ENCODE measurements at regions not wholly inside any gene's neighbourhood (a gene's known extent, or its start where the extent isn't known, plus 50 kb on each side); places are given as distances from the start of the nearest gene placed in this dataset.
"Not testable (repeated sequence)": the region's sequence is repeated elsewhere in the genome, so short reads cannot be mapped to it uniquely, and the experiment has no call there.

DNA sequence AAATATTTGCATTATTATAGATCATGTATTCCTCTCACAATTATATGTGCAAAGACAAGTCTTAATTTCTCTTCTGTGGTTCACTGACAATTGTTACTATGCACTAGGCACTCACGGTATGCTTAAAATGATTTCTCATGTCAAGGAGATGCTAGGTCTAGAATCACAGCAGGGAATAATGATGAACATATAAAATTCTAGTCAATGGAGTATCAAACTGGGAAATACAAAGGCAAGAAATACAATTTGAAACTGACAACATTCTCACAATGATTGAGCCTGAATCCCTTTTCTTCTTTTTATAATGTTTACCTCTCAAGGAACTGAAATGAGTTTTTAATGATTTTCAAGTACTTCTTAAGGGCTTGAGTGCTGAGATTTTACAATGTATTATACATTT lies 302.3 kb upstream of the GRAMD2B start:
- no peak for DNase-seq (ENCODE audit: low spot score)

DNA sequence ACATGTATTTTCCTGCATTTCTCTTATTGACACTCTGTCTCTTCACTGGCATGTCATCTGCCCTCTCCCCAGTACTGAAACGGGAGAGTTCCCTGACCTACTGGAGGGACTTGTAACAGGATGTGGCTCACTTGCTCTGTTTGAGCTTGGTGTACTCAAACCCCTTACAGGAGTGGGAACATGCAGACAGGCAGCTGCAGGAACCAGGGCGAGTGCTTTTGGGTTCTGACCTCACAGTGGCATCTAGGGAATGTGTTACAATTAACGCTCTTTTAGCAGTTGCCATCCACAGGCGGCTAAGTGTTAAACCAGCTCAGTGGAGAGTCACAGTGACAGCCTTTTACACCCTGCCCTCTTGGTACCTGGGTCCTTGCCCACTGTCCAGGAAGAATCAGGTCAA lies 300.3 kb upstream of the GRAMD2B start:
- DNase-seq (ENCODE audit: low spot score), result no peak

DNA sequence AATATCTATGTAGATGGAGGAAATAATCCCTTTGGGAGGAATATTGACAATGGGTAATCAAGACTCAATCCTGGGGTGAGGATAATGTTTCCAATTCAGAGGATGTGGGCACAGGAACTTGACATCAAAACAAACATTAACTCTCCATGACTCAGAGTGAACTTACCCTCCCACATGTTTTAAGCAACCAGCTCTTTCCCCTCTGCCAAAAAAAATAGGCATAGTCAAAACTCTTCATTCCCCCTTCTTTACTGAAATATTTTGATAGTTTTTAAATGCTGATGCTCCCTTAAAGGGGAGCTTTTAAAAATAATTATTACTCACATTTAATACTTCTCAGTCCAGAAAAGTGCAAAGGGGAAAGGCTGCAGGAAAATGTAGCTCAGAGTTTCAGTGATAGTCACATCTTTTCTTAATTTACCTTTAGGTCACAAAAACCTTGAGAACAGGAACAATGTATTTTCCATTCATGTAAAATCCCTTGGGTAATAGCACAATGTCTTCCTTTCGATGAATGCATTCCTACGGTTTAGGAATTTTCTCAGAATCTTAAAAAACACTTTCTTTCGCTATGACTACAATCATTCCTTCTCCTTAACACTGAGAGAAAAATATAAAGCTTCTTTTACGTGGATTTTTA lies 298.4 kb upstream of the GRAMD2B start:
- no peak for DNase-seq (ENCODE audit: low spot score)

DNA sequence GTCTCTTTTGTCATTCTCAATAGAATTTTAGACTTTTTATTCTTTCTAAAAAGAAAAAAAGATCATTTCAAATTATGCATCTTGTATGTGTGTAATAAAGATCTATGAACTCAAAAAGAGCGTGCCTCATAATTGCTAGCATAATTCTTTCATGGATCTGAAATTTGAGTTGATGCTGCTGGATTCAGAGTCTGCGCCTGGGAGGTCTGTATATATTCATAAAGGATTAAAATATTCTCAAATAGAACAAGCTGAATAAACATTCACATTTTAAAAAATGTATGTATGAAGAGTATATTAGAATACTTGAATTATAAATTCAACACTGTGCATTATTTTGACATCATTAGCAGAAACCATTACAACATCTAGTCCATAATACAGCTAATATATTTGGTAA lies 297.8 kb upstream of the GRAMD2B start:
- no peak for DNase-seq (ENCODE audit: low spot score)

DNA sequence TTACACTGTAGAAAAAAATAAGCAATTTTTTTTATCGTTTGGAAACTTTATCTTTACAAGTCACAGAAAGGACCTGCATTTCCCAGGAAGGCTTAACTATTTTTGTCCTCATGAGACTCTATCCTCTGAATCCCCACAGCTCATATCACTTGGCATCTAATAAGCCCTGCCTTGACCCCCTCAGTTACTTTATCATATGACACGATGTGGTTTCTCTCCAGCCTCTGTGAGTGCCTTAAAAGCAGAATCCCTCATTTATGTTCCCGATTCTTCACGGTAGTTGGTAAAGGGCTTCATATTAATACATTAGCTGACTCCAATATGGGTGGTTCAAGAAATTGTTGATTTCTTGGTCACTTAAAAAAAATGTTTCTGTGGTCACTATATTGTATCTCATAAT lies 296.6 kb upstream of the GRAMD2B start:
- no peak for DNase-seq (ENCODE audit: low spot score)

DNA sequence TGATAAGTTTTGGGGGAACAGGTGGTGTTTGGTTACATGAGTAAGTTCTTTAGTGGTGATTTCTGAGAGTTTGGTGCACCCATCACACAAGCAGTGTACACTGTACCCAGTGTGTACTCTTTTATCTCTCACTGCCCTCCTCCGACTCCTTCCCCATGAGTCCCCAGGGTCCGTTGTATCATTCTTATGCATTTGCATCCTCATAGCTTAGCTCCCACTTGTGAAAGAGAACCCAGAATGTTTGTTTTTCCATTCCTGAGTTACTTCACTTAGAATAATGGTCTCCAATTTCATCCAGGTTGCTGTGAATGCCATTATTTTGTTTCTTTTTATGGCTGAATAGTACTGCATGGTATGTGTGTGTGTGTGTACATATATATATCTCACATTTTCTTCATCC lies 295.8 kb upstream of the GRAMD2B start:
- DNase-seq (ENCODE audit: low spot score), result not testable (repeated sequence)

DNA sequence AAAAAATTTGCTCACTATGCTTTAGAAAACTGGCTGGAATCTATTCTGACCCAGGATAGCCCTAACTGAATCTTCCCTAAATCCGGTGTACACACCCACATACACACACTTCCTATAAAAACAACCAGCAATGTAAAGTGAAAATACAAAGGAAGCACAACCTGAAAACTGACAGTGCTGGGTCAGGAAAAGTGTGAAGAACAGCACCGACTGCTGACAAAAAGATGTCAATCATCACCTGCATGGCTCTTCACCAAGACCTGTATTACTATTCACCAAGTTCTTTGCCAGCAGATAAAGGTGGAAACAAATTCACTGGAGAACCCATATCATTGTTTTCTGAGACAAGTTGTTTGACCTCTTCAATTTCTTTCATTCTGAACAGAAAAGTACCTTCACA lies 293.8 kb upstream of the GRAMD2B start:
- no peak for DNase-seq (ENCODE audit: low spot score)

DNA sequence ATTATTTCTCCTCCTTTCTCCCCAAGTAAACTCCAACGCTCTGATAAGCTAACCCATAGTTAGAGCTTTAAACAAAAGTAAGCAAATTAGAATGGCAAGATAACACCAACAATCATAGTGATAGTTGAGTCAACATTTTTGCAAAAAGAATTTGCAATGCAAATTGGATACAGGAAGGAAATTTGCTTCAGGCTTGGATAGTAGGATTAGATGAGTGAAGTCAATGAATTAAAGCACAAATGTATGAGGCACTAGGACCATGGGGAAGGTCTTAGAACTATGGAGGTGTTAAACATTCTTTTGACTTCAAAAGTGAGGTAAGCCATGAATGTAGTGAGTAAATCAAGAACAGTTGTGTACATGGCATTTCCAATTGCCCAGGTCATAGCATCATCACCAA lies 289.8 kb upstream of the GRAMD2B start:
- no peak for DNase-seq (ENCODE audit: low spot score)

DNA sequence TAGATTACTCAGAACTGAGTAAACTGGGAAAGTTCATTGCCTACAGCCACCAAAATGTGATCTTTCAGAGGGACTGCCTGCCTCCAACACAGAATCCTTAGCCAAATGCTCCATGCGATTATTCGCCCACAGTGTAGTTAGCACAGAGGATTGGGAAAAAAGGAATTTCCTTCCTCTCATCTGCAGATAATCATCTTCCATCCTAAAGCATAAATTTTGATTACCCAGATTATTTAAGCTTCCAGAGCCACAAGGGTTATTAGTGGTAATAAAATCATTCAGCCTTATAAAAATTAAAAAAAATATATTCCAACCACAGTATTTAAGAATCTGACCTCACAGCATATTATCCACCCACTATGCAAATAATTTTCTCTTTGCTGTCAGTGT lies 285.3 kb upstream of the GRAMD2B start:
- DNase-seq (ENCODE audit: low spot score), result no peak

DNA sequence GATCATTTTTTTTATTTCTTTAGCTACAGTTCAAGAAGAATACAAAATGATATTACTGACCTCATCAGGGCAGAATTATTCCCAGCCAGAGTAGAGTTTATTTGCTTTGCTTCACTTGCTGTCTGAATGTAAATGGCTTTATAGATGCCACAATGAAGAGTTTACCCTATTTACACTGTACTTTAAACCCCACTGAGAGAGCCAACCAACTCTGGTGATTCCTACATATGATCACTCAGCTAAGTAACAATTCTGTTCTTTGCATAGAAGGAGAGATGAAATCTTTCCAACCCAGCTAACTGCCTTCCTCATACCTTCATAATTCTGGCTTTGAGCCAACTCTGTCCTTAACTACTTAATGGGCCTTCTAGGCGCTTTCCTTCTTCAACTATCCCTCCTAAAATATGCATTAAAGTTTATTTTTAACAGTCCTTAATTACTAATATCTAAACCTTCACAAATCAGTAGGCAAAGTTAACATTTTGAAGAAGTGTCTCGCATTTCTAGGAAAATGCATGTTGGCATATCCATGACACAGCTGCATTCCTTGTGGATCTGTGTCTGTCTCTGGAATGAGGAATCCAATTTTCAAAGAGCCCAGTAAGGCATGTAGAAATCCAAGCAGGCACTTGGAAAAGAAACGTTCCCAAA lies 284.8 kb upstream of the GRAMD2B start:
- DNase-seq (ENCODE audit: low spot score), result peak; percentile 22

DNA sequence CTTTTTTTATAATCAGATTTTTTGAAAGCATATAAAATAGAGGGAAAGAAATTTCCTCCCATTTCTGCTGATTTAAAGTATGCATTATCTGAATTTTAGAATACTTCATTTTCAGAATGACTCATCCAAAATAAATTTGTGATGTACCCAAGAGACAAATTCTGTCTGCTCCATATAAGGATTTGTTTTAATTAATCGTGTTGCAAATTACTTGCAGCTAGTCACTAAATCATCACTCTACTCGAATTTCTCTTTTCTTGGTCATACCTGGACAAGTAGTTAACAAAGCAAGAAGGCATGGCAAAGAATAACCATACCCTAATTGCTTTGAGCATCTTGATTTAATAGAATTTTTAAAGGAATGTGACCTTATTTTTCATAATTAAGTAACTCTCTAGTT lies 284.1 kb upstream of the GRAMD2B start:
- no peak for DNase-seq (ENCODE audit: low spot score)

DNA sequence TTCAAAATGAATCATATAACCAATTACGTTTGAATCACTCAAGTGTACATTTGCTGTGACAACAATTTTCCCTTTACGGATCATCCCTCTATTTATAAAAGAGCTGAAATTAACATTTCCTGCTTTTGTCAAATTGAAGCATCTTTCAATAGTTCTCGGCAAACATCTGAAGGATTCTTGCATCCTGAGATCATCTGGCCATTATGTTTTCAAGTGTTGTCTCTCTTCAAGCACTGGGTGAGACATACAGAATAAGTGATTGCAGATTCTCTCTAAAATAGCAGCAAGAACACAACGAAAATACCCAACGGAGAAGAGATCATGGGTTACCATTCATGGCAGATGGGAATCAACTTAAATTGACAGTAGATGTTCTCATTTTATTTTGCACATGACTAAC lies 283.4 kb upstream of the GRAMD2B start:
- no peak for DNase-seq (ENCODE audit: low spot score)

DNA sequence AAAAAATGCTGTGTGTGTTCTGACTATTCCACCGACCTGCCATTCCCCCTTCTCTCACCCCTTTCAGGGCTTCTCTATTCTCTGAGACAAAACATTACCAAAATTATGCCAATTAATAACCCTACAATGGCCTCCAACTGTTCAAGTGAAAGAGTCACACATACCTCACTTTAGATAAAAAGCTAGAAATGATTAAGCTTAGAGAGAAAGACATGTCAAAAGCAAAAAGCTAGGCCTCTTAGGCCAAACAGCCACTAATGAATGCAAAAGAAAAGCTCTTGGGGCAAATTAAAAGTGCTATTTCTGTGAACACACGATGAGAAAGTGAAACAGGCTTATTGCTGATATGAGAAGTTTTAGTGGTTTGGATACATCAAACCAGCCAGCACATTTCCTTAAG lies 279.6 kb upstream of the GRAMD2B start:
- no peak for DNase-seq (ENCODE audit: low spot score)

DNA sequence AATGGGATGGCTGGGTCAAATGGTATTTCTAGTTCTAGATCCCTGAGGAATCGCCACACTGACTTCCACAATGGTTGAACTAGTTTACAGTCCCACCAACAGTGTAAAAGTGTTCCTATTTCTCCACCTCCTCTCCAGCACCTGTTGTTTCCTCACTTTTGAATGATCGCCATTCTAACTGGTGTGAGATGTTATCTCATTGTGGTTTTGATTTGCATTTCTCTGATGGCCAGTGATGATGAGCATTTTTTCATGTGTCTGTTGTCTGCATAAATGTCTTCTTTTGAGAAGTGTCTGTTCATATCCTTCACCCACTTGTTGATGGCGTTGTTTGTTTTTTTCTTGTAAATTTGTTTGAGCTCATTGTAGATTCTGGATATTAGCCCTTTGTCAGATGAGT lies 272.9 kb upstream of the GRAMD2B start:
- not testable (repeated sequence) for DNase-seq (ENCODE audit: low spot score)

DNA sequence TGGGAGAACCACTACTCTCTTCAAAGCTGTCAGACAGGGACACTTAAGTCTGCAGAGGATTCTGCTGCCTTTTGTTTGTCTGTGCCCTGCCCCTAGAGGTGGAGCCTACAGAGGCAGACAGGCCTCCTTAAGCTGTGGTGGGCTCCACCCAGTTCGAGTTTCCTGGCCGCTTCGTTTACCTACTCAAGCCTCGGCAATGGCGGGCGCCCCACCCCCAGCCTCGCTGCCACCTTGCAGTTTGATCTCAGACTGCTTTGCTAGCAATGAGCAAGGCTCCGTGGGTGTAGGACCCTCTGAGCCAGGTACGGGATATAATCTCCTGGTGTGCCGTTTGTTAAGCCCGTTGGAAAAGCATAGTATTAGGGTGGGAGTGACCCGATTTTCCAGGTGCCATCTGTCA lies 267.9 kb upstream of the GRAMD2B start:
- DNase-seq (ENCODE audit: low spot score), result not testable (repeated sequence)

DNA sequence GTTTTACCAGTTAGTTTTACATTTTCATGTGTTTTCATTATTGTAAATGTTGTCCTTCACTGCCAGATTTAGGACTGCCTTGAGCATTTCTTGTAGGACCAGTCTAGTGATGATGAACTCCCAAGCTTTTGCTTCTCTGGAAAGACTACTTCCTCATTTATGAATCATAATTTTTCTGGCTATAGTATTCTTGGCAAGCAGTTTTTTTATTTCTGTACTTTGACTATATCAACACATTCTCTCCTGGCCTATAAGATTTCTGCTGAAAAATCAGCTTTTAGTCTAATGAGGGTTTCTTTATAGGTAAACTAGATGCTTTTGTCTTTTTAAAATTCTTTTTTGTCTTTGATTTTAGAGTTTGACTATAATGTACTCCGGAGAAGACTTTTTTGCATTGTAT lies 256.8 kb upstream of the GRAMD2B start:
- DNase-seq (ENCODE audit: low spot score), result no peak

DNA sequence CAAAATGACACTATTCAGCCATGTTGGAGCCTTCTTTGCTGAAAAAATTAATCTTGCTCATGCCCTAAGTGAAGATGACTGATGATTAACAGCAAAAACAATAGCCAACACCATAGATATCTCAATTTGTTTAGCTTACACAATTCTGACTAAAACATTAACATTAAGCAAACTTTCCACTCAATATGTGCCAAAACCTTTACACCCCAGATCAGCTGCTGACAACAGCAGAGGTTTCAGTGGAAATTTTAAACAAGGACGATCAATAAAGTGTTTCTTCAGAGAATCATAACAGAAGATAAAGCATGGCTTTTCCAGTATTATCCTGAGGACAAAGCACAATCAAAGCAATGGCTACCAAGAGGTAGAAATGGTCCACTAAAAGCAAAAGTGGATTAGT lies 254.4 kb upstream of the GRAMD2B start:
- no peak for DNase-seq (ENCODE audit: low spot score)

DNA sequence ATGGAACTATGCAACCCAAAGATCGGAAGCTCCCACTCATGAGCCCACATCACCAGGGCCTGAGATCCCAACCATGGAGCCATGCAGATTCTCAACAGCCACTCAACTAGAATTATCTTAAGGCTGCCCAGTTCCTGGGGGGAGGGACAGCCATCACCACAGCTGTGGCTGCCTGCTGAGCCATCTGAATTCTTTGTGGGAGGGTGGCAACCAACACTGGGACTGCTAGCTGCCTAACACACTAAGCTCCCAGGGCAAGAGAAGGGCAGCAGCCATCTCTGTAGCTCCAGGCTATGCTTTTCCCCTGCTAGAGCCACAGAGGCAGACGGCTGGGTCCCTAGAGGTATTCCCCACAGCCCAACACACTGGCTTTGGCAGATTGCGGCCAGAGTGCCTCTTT lies 251.3 kb upstream of the GRAMD2B start:
- no peak for DNase-seq (ENCODE audit: low spot score)

DNA sequence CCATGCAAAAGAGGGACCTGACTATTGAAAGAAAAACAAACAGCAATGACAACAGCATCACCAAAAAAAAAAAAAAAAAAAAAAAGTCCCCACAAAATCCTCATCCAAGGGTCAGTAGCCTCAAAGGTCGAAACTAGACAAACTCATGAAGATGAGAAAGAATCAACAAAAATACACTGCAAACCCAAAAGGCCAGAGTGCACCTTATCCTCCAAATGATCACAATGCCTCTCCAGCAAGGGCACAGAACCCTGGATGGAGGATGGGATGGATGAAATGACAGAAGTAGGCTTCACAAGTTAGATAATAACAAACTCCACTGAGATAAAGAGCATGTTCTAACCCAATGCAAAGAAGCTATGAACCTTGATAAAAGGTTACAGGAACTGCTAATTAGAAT lies 250.4 kb upstream of the GRAMD2B start:
- DNase-seq (ENCODE audit: low spot score), result no peak

DNA sequence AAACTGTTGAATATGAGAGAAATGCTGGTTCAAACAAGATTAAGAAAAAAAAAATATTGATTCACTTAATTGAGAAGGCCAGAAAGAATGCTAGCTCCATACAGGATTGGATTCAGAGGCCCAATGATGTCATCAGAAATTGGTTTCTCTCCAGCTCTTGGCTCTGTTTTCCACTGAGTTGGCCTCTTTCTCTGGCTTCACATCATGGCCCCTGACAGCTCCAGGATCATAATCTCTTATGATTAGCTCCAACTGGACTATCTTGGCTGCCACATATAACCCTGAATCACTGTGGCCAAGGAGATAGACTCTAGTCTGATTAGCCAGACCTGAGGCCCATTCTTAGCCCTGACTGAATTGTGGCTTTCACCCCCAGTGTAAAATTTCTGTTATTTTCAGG lies 244.7 kb upstream of the GRAMD2B start:
- DNase-seq (ENCODE audit: low spot score), result no peak

DNA sequence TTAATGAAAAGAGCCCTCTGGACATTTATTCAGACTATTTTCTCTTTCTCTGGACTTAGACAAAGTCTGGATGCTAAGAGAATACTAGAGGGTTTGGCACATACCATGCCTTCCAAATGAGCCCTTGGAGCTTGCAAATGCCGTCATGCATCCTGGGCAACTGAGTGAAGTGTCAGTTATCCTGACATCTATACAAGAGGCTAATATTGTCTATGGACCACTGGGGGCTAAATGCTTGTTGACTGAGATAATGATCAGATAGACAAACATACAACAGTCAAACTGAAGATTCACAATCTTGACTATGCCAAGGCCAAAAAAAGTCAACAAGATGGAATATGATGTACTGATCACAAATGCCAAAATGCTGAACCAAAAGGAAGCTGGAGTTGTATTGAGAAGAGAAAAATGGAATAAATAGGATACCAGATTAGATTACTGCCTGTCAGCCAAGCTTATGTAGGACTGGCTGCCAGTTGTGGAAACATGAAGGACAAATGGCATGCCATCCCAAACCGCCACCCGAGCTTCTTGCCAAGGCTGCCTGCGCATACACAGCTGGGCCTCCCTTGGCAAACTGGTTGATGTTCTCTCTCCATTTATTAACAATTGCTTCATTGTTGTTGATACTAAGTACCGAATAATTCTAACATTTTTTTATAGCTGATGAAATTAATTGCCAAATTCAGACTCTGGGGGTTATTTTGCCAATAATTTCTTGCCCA lies 240.1 kb upstream of the GRAMD2B start:
- no peak for DNase-seq (ENCODE audit: low spot score)

DNA sequence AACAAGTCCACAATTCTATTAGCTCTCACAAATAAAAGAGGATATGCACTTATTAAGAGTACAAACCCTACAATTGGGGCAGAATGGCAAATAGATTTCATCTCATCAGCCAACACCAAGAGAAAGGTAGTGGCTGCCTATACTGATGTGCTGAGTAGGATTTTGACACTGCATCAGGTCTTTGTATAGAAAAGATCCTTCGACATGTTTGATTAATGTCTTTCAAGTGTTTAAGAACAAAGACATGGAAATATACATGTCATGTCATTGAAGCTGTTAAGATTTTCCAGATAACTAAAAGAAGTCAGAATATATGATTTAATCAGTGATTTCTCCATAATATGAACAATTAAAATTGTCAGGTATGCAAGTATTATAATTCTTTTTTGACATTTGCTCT lies 238.7 kb upstream of the GRAMD2B start:
- no peak for DNase-seq (ENCODE audit: low spot score)

DNA sequence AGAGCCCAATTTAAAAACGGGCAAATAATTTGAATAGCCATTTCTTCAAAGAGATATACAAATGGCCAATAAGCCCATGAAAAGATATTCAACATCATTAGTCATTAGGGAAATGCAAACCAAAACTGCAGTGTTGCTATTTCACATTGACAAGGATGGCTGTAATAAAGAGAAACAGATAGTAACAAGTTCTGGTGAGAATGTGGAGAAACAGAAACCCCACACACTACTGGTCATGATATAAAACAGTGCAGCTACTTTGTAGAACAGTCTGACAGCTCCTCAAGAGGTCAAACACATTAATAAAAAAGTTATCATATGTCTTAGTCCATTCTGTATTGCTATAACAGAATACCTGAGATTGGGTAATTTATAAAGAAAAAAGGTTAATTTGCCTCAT lies 237.0 kb upstream of the GRAMD2B start:
- no peak for DNase-seq (ENCODE audit: low spot score)
